A172 (cell line): ENCODE measurements at regions not wholly inside any gene's neighbourhood (a gene's known extent, or its start where the extent isn't known, plus 50 kb on each side); places are given as distances from the start of the nearest gene placed in this dataset.

ENCODE experiments used
- DNase-seq: peaks from one replicate; pipeline ENCODE4 v3.0.0-alpha.2; 2015; ENCODE audit warnings: low spot score

DNA sequence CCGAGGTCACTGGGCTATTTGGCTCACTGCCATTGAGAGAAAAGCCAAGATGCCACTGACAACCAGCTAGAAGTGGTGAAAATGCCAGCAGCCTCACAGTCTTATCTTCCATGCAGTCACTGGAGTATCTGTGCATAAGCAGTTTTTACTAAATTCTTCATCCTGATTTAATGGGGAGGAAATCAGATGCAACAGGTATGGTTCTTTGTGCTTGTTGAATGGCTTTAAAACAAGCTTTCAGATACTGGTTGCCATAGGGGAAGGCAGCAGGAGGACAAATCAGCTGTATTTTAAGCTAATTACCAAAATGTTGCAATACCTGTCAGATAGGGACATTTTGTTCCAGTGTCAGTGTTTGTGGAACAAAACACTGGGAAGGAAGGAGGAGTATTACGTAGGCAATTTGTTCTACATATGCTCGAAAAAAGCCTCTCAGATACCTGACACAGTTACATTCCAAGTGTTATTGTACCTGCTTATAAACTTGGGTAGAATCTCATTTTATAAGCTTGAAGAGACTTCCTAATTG lies 54.1 kb upstream of the ARHGAP5 start:
- DNase-seq, result no peak

- DNase-seq, result no peak
These were observed 53.6 kb upstream of the ARHGAP5 start for GRCh38 chr14:32023540-32023939.

GRCh38 chr14:32027255-32027939 lies 49.7 kb upstream of the ARHGAP5 start:
- no peak for DNase-seq
